Colonic mucosa (tissue), 4 donors: ENCODE measurements at regions not wholly inside any gene's neighbourhood (a gene's known extent, or its start where the extent isn't known, plus 50 kb on each side); places are given as distances from the start of the nearest gene placed in this dataset.

Source experiments
- DNase-seq: peaks from one replicate; pipeline ENCODE4 v3.0.0-alpha.2; 2020
- H3K27ac ChIP-seq: fragments of 200-600 bp; one replicate; pipeline ENCODE4 v1.8.0; 2021
- H3K27me3 ChIP-seq: fragments of 200-600 bp; one replicate; pipeline ENCODE4 v1.8.0; 2021
- H3K36me3 ChIP-seq: fragments of 200-600 bp; one replicate; pipeline ENCODE4 v1.8.0; 2021
- H3K4me1 ChIP-seq: fragments of 200-600 bp; one replicate; pipeline ENCODE4 v1.8.0; 2021; ENCODE audit warnings: mild to moderate bottlenecking
- H3K4me3 ChIP-seq: fragments of 200-600 bp; one replicate; pipeline ENCODE4 v1.8.0; 2021
- H3K9ac ChIP-seq, 2 donors: one replicate each; pipeline ENCODE4 v1.7.0; 2013; ENCODE audit warnings: control low read depth in 2 of 2, low read depth in 2 of 2, low read length in 2 of 2
- H3K9me3 ChIP-seq: fragments of 200-600 bp; one replicate; pipeline ENCODE4 v1.8.0; 2021
- intact Hi-C: fragments of 100-400 bp; cut with DNase I; formaldehyde crosslinking; loops from one replicate; pipeline ENCODE4 v1.14.1; 2022
- TF ChIP-seq, protein P1 (sequence below): fragments of 200-600 bp; IDR thresholded peaks from one replicate; pipeline ENCODE4 v1.8.0; 2022; ENCODE audit warnings: antibody characterized with exemption, mild to moderate bottlenecking
- donor health status: healthy.
- donor health status: DM: no; HTN: no; CAD: no.
- donor health status: DM: no; HTN: no; CAD: no.

DNA sequence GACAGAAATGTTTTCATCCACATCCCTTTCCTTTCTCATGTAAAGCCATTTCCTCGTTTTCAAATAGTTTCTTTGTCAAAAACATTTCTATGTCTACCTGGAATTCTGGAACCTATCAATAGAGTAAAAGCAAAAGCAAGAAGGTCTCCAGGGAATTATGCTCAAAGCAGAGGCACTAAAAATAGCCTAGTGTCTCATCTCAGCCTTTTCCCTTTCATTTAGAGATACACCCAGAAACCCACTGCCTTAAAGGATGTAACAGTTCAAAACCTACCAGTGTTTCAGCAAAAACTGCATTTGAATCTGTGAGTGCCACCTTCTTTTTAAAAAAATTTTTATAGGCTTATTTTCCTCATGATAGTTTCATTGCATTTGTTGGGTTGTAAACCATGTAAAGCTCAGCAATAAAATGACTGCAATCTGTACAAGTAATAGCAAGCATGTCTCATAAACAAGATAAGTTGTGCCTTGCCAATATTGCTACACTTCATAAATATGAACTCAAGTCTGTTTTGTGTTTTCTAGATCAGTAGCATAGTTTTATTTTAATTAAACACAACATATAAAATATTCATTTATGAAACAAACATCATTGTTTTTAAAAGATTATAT is 927.3 kb upstream of the ACVR2A start:
- Histone ChIP-seq H3K36me3 (no peaks in the 10 kb centered on the region), H3K27ac (no peak overlapping the region), H3K9me3 (no peaks in the 10 kb centered on the region), H3K4me1 (peaks cover 5% of the 10 kb centered on the region), H3K9ac (no peak overlapping the region), H3K4me3 (no peak overlapping the region), H3K27me3 (no peaks in the 10 kb centered on the region)
- TF ChIP-seq, protein P1, sequence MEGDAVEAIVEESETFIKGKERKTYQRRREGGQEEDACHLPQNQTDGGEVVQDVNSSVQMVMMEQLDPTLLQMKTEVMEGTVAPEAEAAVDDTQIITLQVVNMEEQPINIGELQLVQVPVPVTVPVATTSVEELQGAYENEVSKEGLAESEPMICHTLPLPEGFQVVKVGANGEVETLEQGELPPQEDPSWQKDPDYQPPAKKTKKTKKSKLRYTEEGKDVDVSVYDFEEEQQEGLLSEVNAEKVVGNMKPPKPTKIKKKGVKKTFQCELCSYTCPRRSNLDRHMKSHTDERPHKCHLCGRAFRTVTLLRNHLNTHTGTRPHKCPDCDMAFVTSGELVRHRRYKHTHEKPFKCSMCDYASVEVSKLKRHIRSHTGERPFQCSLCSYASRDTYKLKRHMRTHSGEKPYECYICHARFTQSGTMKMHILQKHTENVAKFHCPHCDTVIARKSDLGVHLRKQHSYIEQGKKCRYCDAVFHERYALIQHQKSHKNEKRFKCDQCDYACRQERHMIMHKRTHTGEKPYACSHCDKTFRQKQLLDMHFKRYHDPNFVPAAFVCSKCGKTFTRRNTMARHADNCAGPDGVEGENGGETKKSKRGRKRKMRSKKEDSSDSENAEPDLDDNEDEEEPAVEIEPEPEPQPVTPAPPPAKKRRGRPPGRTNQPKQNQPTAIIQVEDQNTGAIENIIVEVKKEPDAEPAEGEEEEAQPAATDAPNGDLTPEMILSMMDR: no peak
- intact Hi-C loops: no loop called here
- no peak for DNase-seq

DNA sequence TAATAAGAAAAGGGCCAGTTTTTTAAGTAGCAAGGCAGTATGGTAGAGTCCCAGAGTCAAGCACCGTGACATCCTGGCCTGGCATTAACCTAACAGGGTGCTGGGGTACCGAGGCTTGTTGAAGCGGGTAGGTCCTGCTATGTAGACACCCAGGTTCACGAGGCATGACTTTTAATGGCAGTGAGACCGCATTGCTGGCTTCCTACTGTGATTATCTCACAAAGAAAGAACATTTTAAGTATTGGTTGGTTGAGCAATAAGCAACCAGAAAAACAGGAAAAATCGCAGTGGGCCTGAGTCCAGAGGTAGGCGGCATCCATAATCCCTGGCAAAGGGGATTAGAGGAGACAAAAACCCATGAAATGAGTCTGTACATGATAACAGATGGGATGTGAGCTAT is 927.9 kb upstream of the ACVR2A start:
- TF ChIP-seq, protein P1: no peak
- no peak overlapping the region for H3K9ac ChIP-seq
- no peaks in the 10 kb centered on the region for H3K27me3 ChIP-seq
- DNase-seq: no peak
- no peak overlapping the region for H3K4me3 ChIP-seq
- intact Hi-C loops: no loop called here
- H3K27ac ChIP-seq: no peak overlapping the region
- no peaks in the 10 kb centered on the region for H3K9me3 ChIP-seq
- peaks cover 5% of the 10 kb centered on the region for H3K4me1 ChIP-seq
- no peaks in the 10 kb centered on the region for H3K36me3 ChIP-seq

DNA sequence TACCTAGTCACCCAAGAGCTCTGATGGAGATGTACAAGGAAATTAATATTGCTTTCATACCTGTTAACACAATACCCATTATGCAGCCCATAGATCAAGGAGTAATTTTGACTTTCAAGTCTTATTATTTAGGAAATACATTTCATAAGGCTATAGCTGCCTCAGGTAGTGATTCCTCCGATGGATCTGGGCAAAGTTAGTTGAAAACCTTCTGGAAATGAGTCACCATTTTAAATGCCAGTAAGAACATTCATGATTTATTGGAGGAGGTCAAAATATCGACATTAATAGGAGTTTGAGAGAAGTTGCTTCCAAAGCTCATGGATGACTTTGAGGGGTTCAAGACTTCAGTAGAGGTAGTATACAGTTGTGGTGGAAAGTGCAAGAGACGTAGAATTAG is 931.4 kb upstream of the ACVR2A start:
- DNase-seq: no peak
- H3K27ac ChIP-seq: no peak overlapping the region
- H3K4me1 ChIP-seq: peaks cover 5% of the 10 kb centered on the region
- H3K36me3 ChIP-seq: no peaks in the 10 kb centered on the region
- H3K4me3 ChIP-seq: no peak overlapping the region
- intact Hi-C loops: no loop called here
- TF ChIP-seq, protein P1: no peak
- no peaks in the 10 kb centered on the region for H3K27me3 ChIP-seq
- H3K9me3 ChIP-seq: no peaks in the 10 kb centered on the region
- H3K9ac ChIP-seq: no peak overlapping the region

DNA sequence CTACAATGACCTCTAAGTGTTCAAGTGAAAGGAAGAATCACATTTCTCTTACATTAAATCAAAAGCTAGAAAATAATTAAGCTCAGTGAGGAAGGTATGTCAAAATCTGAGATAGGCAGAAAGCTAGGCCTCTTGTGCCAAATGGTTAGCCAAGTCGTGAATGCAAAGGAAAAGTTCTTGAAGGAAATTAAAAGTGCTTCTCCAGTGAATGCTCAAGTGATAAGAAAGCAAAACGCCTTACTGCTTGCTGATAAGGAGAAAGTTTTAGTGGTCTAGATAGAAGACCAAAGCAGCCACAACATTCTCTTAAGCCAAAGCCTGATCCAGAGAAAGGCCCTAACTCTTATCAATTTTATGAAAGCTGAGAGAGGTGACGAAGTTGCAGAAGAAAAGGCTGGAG is 932.3 kb upstream of the ACVR2A start:
- DNase-seq: no peak
- H3K36me3 ChIP-seq: no peaks in the 10 kb centered on the region
- H3K9ac ChIP-seq: no peak overlapping the region
- TF ChIP-seq, protein P1: no peak
- no peak overlapping the region for H3K4me3 ChIP-seq
- no peak overlapping the region for H3K27ac ChIP-seq
- H3K9me3 ChIP-seq: no peaks in the 10 kb centered on the region
- no peaks in the 10 kb centered on the region for H3K4me1 ChIP-seq
- no peaks in the 10 kb centered on the region for H3K27me3 ChIP-seq
- intact Hi-C loops: no loop called here

DNA sequence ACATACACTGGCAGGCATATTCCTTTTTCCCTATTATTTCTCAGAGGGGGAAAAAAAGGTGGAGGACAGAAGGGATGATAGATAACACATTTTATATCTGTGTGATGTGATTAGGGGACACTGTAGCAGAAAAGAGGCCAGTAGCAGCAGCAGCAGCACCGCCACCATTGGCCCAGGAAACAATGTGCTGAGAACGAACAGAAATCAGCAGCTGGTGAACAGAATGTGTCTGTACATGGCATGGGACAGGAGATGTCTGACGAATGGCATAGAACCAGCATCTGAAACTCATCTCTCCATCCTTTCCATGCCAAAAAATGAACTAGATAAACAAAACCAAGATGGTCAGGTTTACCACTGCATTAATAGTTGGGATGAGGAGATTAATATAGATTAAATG is 936.1 kb upstream of the ACVR2A start:
- TF ChIP-seq, protein P1: no peak
- Histone ChIP-seq H3K27ac (no peak overlapping the region), H3K27me3 (no peaks in the 10 kb centered on the region), H3K9ac (no peak overlapping the region), H3K9me3 (no peaks in the 10 kb centered on the region), H3K4me1 (no peaks in the 10 kb centered on the region), H3K4me3 (no peak overlapping the region), H3K36me3 (no peaks in the 10 kb centered on the region)
- intact Hi-C loops: no loop called here
- DNase-seq: no peak
